ENCODE measurements at regions not wholly inside any gene's neighbourhood (a gene's known extent, or its start where the extent isn't known, plus 50 kb on each side); places are given as distances from the start of the nearest gene placed in this dataset.

- TF ChIP-seq CBX8 (IDR thresholded peaks at IDR 0.05; ENCODE audit: borderline replicate concordance, low read depth, low read length), result no peak
Observed at GRCh38 chr11:134685793-134686380, 273.8 kb upstream of the B3GAT1 start (continued).
